ENCODE measurements at regions not wholly inside any gene's neighbourhood (a gene's known extent, or its start where the extent isn't known, plus 50 kb on each side); places are given as distances from the start of the nearest gene placed in this dataset.

DNA sequence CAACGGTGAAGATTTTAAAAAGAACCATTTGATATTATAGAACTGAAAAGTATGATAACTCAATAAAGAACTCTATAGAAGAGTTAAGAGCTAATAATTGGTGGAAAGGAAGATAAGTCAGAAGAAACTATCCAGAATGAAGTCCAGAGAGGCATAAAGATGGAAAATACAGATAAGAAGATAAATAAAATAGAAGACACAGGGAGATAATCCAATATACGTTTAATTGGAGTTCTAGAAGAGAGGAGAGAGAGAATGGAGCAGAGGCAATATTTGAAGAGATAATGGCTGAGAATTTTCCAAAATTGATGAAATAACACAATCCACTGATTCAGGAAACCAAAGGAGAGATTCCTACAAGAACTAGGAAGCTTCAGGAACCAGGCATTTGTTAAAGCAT lies 49.8 kb upstream of the EPHB3 start:
- no peak for DNase-seq (ENCODE audit: low spot score)
